GM06990 (cell line): ENCODE measurements at regions not wholly inside any gene's neighbourhood (a gene's known extent, or its start where the extent isn't known, plus 50 kb on each side); places are given as distances from the start of the nearest gene placed in this dataset.
"Not testable (repeated sequence)": the region's sequence is repeated elsewhere in the genome, so short reads cannot be mapped to it uniquely, and the experiment has no call there.

Source experiments
- DNase-seq: peaks from one replicate; pipeline ENCODE4 v3.0.0-alpha.2; 2011; ENCODE audit not compliant: insufficient read length; ENCODE audit errors: extremely low read depth
- H3K27me3 ChIP-seq: replicated peaks from 2 replicates; pipeline ENCODE4 v1.6.0; 2011; ENCODE audit warnings: low read length; ENCODE audit not compliant: control insufficient read depth, insufficient read depth
- H3K36me3 ChIP-seq: 2 replicates; pipeline ENCODE4 v1.5.1; 2011; ENCODE audit warnings: low read length; ENCODE audit not compliant: control insufficient read depth, insufficient read depth
- H3K4me3 ChIP-seq: replicated peaks from 2 replicates; pipeline ENCODE4 v1.5.1; 2011; ENCODE audit warnings: low read depth, mild to moderate bottlenecking, control low read depth, low read length
- TF ChIP-seq, protein P1 (sequence below): IDR thresholded peaks from 2 replicates; pipeline ENCODE4 v1.5.1; 2011; ENCODE audit warnings: low read length, control low read depth, mild to moderate bottlenecking, inconsistent platforms; ENCODE audit not compliant: insufficient read depth, poor library complexity, severe bottlenecking

- TF ChIP-seq, protein P1, sequence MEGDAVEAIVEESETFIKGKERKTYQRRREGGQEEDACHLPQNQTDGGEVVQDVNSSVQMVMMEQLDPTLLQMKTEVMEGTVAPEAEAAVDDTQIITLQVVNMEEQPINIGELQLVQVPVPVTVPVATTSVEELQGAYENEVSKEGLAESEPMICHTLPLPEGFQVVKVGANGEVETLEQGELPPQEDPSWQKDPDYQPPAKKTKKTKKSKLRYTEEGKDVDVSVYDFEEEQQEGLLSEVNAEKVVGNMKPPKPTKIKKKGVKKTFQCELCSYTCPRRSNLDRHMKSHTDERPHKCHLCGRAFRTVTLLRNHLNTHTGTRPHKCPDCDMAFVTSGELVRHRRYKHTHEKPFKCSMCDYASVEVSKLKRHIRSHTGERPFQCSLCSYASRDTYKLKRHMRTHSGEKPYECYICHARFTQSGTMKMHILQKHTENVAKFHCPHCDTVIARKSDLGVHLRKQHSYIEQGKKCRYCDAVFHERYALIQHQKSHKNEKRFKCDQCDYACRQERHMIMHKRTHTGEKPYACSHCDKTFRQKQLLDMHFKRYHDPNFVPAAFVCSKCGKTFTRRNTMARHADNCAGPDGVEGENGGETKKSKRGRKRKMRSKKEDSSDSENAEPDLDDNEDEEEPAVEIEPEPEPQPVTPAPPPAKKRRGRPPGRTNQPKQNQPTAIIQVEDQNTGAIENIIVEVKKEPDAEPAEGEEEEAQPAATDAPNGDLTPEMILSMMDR, result no peak
- H3K27me3 ChIP-seq, result no peaks in the 10 kb centered on the region
- no peaks in the 10 kb centered on the region for H3K36me3 ChIP-seq
- H3K4me3 ChIP-seq, result no peak overlapping the region
- no peak for DNase-seq
Measured at GRCh38 chr13:100773923-100774663, 99.5 kb upstream of the TMTC4 start.

DNA sequence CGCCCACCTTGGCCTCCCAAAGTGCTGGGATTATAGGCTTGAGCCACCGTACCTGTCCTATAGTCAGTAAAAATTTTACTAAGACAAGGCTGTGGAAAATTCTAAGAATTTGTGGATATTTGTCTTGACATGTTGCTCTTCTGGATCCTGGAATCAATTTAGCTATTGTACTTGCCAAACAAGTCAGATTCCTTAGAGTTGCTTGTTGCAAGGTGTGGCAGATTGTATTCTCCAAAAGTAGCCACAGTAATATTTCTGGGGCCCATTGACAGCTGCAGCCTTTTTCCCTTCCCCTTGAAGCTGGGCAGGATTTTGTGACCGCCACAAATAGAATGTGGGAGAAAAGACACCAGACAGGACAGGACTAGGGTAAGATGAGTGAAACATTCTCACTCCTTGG lies 98.8 kb upstream of the TMTC4 start:
- DNase-seq, result no peak
- Histone ChIP-seq H3K4me3 (no peak overlapping the region), H3K27me3 (no peaks in the 10 kb centered on the region), H3K36me3 (no peaks in the 10 kb centered on the region)
- TF ChIP-seq, protein P1, result no peak

- TF ChIP-seq, protein P1, result no peak
- Histone ChIP-seq H3K36me3 (no peaks in the 10 kb centered on the region), H3K27me3 (no peaks in the 10 kb centered on the region), H3K4me3 (no peak overlapping the region)
- no peak for DNase-seq
Measured at GRCh38 chr13:100767192-100767591, 92.6 kb upstream of the TMTC4 start.

DNA sequence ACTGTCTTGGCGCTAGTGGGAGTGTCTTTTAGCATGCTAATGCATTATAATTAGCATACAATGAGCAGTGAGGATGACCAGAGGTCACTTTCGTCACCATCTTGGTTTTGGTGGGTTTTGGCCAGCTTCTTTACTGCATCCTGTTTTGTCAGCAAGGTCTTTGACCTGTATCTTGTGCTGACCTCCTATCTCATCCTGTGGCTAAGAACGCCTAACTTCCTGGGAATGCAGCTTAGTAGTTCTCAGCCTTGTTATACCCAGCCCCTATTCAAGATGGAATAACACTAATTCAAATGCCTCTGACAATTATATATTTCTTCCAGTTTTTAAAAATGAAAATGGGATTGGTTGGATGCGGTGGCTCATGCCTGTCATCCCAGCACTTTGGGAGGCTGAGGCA lies 92.0 kb upstream of the TMTC4 start:
- H3K36me3 ChIP-seq, H3K4me3 ChIP-seq, H3K27me3 ChIP-seq, DNase-seq: not testable (repeated sequence)

DNA sequence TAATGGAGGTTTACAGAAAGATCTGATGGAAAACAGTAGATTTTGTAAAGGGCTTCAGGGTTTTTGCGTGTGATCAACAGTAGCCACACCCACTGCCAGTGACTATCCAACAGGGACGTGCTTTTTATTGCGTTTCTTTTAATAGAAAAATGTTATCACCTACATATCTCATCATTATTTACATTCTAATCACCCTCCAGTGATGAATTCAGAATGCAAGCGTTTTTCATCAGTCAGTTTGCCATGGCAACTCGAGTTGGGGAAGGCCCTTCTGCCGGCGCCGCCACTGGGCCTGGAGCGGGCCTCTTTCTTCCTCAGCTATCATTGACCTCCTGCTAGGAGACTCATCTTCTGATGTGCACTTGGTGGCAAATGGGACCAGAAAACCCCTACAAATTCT lies 90.3 kb upstream of the TMTC4 start:
- Histone ChIP-seq H3K36me3 (no peaks in the 10 kb centered on the region), H3K4me3 (no peak overlapping the region), H3K27me3 (no peaks in the 10 kb centered on the region)
- TF ChIP-seq, protein P1, result no peak
- DNase-seq, result no peak

DNA sequence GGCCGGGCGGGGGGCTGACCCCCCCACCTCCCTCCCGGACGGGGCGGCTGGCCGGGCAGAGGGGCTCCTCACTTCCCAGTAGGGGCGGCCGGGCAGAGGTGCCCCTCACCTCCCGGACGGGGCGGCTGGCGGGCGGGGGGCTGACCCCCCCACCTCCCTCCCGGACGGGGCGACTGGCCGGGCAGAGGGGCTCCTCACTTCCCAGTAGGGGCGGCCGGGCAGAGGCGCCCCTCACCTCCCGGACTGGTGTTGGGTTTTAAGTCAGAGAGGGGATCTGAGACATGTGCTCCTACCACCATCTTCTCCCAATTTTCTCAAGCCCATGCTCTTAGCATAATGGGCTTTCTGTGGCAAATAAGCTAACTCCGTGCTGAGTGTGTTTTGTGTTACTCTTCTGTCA lies 87.5 kb upstream of the TMTC4 start:
- DNase-seq, H3K27me3 ChIP-seq, H3K36me3 ChIP-seq, H3K4me3 ChIP-seq: not testable (repeated sequence)

GRCh38 chr13:100755891-100756290 lies 81.3 kb upstream of the TMTC4 start:
- H3K36me3 ChIP-seq, result no peaks in the 10 kb centered on the region

More at GRCh38 chr13:100755891-100756290, 81.3 kb upstream of the TMTC4 start:
- TF ChIP-seq, protein P1, result no peak
- Histone ChIP-seq H3K4me3 (no peak overlapping the region), H3K27me3 (no peaks in the 10 kb centered on the region)
- no peak for DNase-seq
